Small intestine (tissue), 7 donors: ENCODE measurements at regions not wholly inside any gene's neighbourhood (a gene's known extent, or its start where the extent isn't known, plus 50 kb on each side); places are given as distances from the start of the nearest gene placed in this dataset.

ENCODE experiments used
- DNase-seq, 2 donors: peaks; one replicate each; pipeline versions ENCODE4 v3.0.0 to v3.0.0-alpha.2; 2013
- FAIRE-seq: peaks from 2 replicates; lab custom pipeline; 2012; peaks lifted over from hg19 to GRCh38; lab: Jason Lieb, UNC
- H3K27ac ChIP-seq, 3 donors: one replicate each; pipeline ENCODE4 v1.5.1; 2013; ENCODE audit warnings: low read length in 2 of 3, mild to moderate bottlenecking in 2 of 3, control low read depth in 1 of 3, inconsistent platforms in 1 of 3, low read depth in 1 of 3, moderate library complexity in 1 of 3
- H3K27me3 ChIP-seq, 3 donors: one replicate each; pipeline ENCODE4 v1.6.1; 2013; ENCODE audit warnings: low read length in 3 of 3, inconsistent platforms in 1 of 3; ENCODE audit not compliant: control insufficient read depth in 3 of 3, insufficient read depth in 3 of 3
- H3K36me3 ChIP-seq, 3 donors: one replicate each; pipeline ENCODE4 v1.6.1; 2013; ENCODE audit warnings: low read length in 3 of 3, inconsistent platforms in 1 of 3, low read depth in 1 of 3, mild to moderate bottlenecking in 1 of 3, moderate library complexity in 1 of 3; ENCODE audit not compliant: control insufficient read depth in 3 of 3, insufficient read depth in 2 of 3
- H3K4me1 ChIP-seq, 3 donors: one replicate each; pipeline ENCODE4 v1.6.1; 2013; ENCODE audit warnings: low read length in 2 of 3, inconsistent platforms in 1 of 3, low read depth in 1 of 3, mild to moderate bottlenecking in 1 of 3, moderate library complexity in 1 of 3; ENCODE audit not compliant: control insufficient read depth in 3 of 3, insufficient read depth in 2 of 3
- H3K4me3 ChIP-seq, 3 donors: one replicate each; pipeline ENCODE4 v1.5.1; 2013; ENCODE audit warnings: low read length in 3 of 3, control low read depth in 1 of 3, inconsistent platforms in 1 of 3, low read depth in 1 of 3, mild to moderate bottlenecking in 1 of 3, moderate library complexity in 1 of 3
- H3K9me3 ChIP-seq, 2 donors: one replicate each; pipeline ENCODE4 v1.6.1; 2013; ENCODE audit warnings: low read depth in 1 of 2, low read length in 1 of 2; ENCODE audit not compliant: control insufficient read depth in 2 of 2, insufficient read depth in 1 of 2
- WGBS, 3 donors: extraction: QIAGEN DNeasy Blood & Tissue Kit; methylation state at CpG; one replicate each; pipeline ENCODE4 v1.1.7; 2013; 5-methylcytosine and 5-hydroxymethylcytosine counted together
- donor health status: healthy with polysubstance abuse.
- donor health status: control.
- donor health status: control.
- donor health status: Bipolar disorder and iron deficiency.
- donor health status: healthy.

DNA sequence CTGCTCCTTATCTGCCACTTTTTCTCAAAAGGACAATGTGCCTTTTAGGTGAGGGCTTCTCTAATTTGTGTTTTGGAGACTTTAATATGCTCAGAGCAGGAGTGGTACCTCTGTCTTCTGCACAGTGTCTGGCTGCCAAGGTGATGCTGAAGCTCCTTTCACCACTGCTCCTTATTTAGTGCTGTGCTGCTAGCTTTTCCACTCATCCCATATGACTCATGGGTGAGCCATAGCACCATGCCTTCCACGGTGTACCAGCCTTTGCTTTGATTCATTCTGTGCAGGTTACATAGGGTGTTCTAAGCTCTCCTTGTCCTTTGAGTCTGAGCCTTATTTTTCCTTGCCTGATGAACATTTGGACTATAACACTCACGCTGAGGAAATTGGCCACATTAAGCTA lies 202.4 kb downstream of the ARL6IP6 start:
- H3K27me3 ChIP-seq = no peaks in the 10 kb centered on the region
- H3K27ac ChIP-seq = no peak overlapping the region
- no peaks in the 10 kb centered on the region for H3K9me3 ChIP-seq
- no peak for FAIRE-seq
- no peak for DNase-seq
- H3K4me3 ChIP-seq = no peak overlapping the region
- WGBS, 3 donors = 55 to 62% (median 58%) methylated on average over 2 of the region's 2 CpGs
- no peaks in the 10 kb centered on the region for H3K4me1 ChIP-seq
- no peaks in the 10 kb centered on the region for H3K36me3 ChIP-seq

DNA sequence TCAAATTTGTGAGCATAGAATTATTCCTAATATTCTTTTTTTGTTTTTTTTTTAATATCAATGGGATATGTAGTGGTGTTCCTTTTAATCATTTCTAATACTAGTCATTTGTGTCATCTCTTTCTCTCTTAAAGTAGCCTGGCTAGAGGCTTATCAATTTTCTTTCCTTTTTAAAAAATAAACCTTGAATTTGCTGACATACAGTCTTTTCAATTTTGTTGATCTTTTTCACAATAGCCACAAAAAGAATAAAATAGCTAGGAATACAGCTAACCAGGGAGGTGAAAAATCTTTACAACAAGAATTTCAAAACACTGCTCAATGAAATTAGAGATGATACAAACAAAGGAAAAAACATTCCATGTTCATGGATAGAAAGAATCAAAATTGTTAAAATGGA lies 192.6 kb downstream of the ARL6IP6 start:
- H3K4me1 ChIP-seq = no peaks in the 10 kb centered on the region
- no peaks in the 10 kb centered on the region for H3K9me3 ChIP-seq
- no peak overlapping the region for H3K27ac ChIP-seq
- no peaks in the 10 kb centered on the region for H3K36me3 ChIP-seq
- FAIRE-seq = no peak
- no peak overlapping the region for H3K4me3 ChIP-seq
- H3K27me3 ChIP-seq = no peaks in the 10 kb centered on the region
- DNase-seq = no peak

DNA sequence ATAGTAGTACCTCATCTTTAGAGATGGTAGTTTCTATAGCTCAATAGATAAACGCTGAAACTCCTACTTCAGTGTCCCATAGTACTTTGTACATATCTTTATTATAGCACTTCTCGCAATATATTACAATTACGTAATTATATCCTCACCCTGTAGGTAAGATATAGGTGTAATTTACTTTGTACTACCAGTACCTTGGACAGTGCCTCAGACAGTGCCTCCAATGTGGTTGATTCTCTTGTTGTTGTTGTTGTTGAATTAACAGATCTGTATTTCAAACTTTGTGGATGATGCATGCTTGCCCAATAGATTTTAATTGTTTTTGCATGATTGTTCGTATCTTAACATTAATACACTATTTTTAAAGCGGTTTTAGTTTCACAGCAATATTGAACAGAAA lies 188.6 kb downstream of the ARL6IP6 start:
- Histone ChIP-seq H3K27me3 (no peaks in the 10 kb centered on the region), H3K9me3 (no peaks in the 10 kb centered on the region), H3K4me3 (no peak overlapping the region), H3K4me1 (no peaks in the 10 kb centered on the region), H3K27ac (no peak overlapping the region), H3K36me3 (no peaks in the 10 kb centered on the region)
- FAIRE-seq = no peak
- no peak for DNase-seq
- WGBS, 3 donors = 76 to 78% (median 77%) methylated on average over 5 of the region's 5 CpGs

DNA sequence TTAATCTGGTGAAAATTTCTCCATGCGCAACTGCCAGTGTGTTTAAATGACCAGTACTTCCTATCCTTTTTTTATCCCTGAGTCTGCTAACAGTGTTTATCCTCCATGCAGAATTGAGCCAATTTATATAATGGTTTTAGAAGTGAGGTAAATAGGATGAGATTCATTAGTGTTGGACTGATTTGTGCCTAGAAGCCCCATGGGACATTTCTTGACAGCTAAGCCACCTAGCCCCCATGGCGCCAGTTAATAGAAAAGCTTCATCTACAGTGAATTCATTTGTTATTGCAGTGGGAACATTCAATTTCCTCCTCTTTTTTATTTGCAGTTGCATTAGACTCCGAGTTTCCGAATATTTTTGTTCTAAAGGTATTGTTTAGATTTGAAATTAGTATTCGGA lies 175.6 kb downstream of the ARL6IP6 start:
- no peaks in the 10 kb centered on the region for H3K27me3 ChIP-seq
- WGBS, 3 donors = 70 to 88% (median 87%) methylated on average over 5 of the region's 5 CpGs
- no peak overlapping the region for H3K27ac ChIP-seq
- H3K4me3 ChIP-seq = no peak overlapping the region
- DNase-seq (no peak), FAIRE-seq (no peak)
- H3K9me3 ChIP-seq = no peaks in the 10 kb centered on the region
- no peaks in the 10 kb centered on the region for H3K4me1 ChIP-seq
- no peaks in the 10 kb centered on the region for H3K36me3 ChIP-seq

- WGBS, 3 donors = 42 to 61% (median 58%) methylated on average over 2 of the region's 2 CpGs
- Histone ChIP-seq H3K9me3 (no peaks in the 10 kb centered on the region), H3K4me3 (no peak overlapping the region), H3K27ac (no peak overlapping the region), H3K36me3 (no peaks in the 10 kb centered on the region), H3K4me1 (no peaks in the 10 kb centered on the region), H3K27me3 (no peaks in the 10 kb centered on the region)
- DNase-seq (no peak), FAIRE-seq (no peak)
These were observed 172.3 kb downstream of the ARL6IP6 start for GRCh38 chr2:152890736-152891135.

GRCh38 chr2:152883951-152884487 lies 165.6 kb downstream of the ARL6IP6 start:
- no peaks in the 10 kb centered on the region for H3K27me3 ChIP-seq
- H3K36me3 ChIP-seq = no peaks in the 10 kb centered on the region
- DNase-seq (no peak), FAIRE-seq (no peak)
- no peaks in the 10 kb centered on the region for H3K9me3 ChIP-seq
- no peaks in the 10 kb centered on the region for H3K4me1 ChIP-seq
- H3K27ac ChIP-seq = no peak overlapping the region
- no peak overlapping the region for H3K4me3 ChIP-seq
- WGBS, 3 donors = 62 to 66% (median 66%) methylated on average over 4 of the region's 4 CpGs

DNA sequence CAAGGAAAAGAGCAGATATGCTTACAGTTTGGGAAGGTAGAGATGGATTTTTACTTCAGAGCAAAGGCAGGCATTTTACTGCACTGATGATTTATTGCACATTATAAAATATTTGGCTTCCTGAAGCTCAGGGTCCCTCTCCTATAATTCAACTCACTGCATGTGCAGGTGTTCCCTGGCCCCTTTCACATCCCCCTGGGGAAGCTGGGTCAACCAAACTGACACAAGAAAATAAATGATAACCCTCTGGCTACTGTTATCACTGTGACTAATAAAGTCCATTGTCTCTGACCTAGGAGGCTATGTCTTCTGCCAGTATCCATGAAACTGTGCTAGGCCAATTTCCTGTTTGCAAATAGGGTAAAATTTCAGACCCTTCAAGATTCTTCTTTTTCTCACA lies 163.1 kb downstream of the ARL6IP6 start:
- Histone ChIP-seq H3K36me3 (no peaks in the 10 kb centered on the region), H3K9me3 (no peaks in the 10 kb centered on the region), H3K27me3 (no peaks in the 10 kb centered on the region), H3K4me3 (no peak overlapping the region), H3K27ac (no peak overlapping the region), H3K4me1 (no peaks in the 10 kb centered on the region)
- DNase-seq (no peak), FAIRE-seq (no peak)

GRCh38 chr2:152879275-152879674 lies 160.9 kb downstream of the ARL6IP6 start:
- no peaks in the 10 kb centered on the region for H3K36me3 ChIP-seq
- no peaks in the 10 kb centered on the region for H3K4me1 ChIP-seq
- WGBS, 3 donors = 82 to 90% (median 85%) methylated on average over 3 of the region's 3 CpGs
- FAIRE-seq (no peak), DNase-seq (no peak)
- no peaks in the 10 kb centered on the region for H3K27me3 ChIP-seq
- no peak overlapping the region for H3K4me3 ChIP-seq
- H3K27ac ChIP-seq = no peak overlapping the region
- H3K9me3 ChIP-seq = no peaks in the 10 kb centered on the region
